H1 (cell line): ENCODE measurements at regions not wholly inside any gene's neighbourhood (a gene's known extent, or its start where the extent isn't known, plus 50 kb on each side); places are given as distances from the start of the nearest gene placed in this dataset.

Experiments used
- EP300 ChIP-seq, 2 experiments: IDR thresholded peaks; 1 replicate in 1 of 2; 2 replicates in 1 of 2; pipeline ENCODE4 v1.6.1; 2011 to 2012; ENCODE audit warnings: low read depth in 2 of 2, low read length in 2 of 2, mild to moderate bottlenecking in 2 of 2, borderline replicate concordance in 1 of 2, inconsistent platforms in 1 of 2, moderate library complexity in 1 of 2
- EZH2 ChIP-seq: fragments of 200-600 bp; sonication (generic); IDR thresholded peaks from 2 replicates; pipeline ENCODE4 v1.7.1; 2012; ENCODE audit warnings: low read depth, mild to moderate bottlenecking, moderate library complexity, low read length, inconsistent platforms; ENCODE audit not compliant: severe bottlenecking
- GABPA ChIP-seq: IDR thresholded peaks from 2 replicates; pipeline ENCODE4 v1.6.1; 2011; ENCODE audit warnings: mild to moderate bottlenecking, low read length, moderate library complexity, borderline replicate concordance; ENCODE audit not compliant: insufficient read depth
- JUN ChIP-seq: IDR thresholded peaks from 2 replicates; pipeline ENCODE4 v1.6.1; 2011; ENCODE audit warnings: low read depth, mild to moderate bottlenecking, improper control_type of control experiment, low read length
- KDM4A ChIP-seq: IDR thresholded peaks from one replicate; pipeline ENCODE4 v1.7.1; 2012; ENCODE audit warnings: low read depth, mild to moderate bottlenecking, moderate library complexity, low read length, inconsistent platforms; ENCODE audit not compliant: severe bottlenecking
- PHF8 ChIP-seq: fragments of 200-600 bp; sonication (generic); conservative IDR thresholded peaks from 2 replicates; pipeline ENCODE4 v1.7.1; 2012; ENCODE audit warnings: low read depth, mild to moderate bottlenecking, inconsistent platforms, low read length, moderate library complexity
- POLR2AphosphoS5 ChIP-seq: IDR thresholded peaks from 2 replicates; pipeline ENCODE4 v1.6.1; 2011; ENCODE audit warnings: low read depth, low read length
- RAD21 ChIP-seq, 2 experiments: IDR thresholded peaks in 1 of 2; conservative IDR thresholded peaks in 1 of 2; 2 replicates each; pipeline ENCODE4 v1.6.1; 2011; ENCODE audit warnings: low read depth in 2 of 2, low read length in 2 of 2, improper control_type of control experiment in 1 of 2, inconsistent platforms in 1 of 2, mild to moderate bottlenecking in 1 of 2, moderate library complexity in 1 of 2
- SIN3A ChIP-seq, 2 experiments: IDR thresholded peaks in 1 of 2; conservative IDR thresholded peaks in 1 of 2; 2 replicates each; pipeline ENCODE4 v1.6.1; 2011 to 2012; ENCODE audit warnings: low read length in 2 of 2, improper control_type of control experiment in 1 of 2, low read depth in 1 of 2, mild to moderate bottlenecking in 1 of 2
- SP4 ChIP-seq: IDR thresholded peaks from 2 replicates; pipeline ENCODE4 v1.6.1; 2012; ENCODE audit warnings: low read length, inconsistent platforms
- TEAD4 ChIP-seq: IDR thresholded peaks from 2 replicates; pipeline ENCODE4 v1.6.1; 2012; ENCODE audit warnings: low read depth, low read length, inconsistent platforms, mixed read lengths
- TF ChIP-seq, protein P1 (sequence below): IDR thresholded peaks from 2 replicates; pipeline ENCODE4 v1.6.1; 2011; ENCODE audit warnings: low read length, improper control_type of control experiment
- TF ChIP-seq, protein P2 (sequence below), 3 experiments: IDR thresholded peaks; 1 replicate in 2 of 3; 2 replicates in 1 of 3; pipeline versions ENCODE4 v1.5.1 to v1.6.1; 2011; ENCODE audit warnings: low read length in 3 of 3, mild to moderate bottlenecking in 3 of 3, inconsistent platforms in 2 of 3, low read depth in 1 of 3, moderate library complexity in 1 of 3; ENCODE audit not compliant: insufficient read depth in 1 of 3; ENCODE audit errors: control extremely low read depth in 1 of 3
- TF ChIP-seq, protein P3 (sequence below): IDR thresholded peaks from 2 replicates; pipeline ENCODE4 v1.6.1; 2012; ENCODE audit warnings: inconsistent platforms

GRCh38 chr13:110809871-110810486 lies 96.5 kb downstream of the ING1 start:
- TF ChIP-seq, protein P1, sequence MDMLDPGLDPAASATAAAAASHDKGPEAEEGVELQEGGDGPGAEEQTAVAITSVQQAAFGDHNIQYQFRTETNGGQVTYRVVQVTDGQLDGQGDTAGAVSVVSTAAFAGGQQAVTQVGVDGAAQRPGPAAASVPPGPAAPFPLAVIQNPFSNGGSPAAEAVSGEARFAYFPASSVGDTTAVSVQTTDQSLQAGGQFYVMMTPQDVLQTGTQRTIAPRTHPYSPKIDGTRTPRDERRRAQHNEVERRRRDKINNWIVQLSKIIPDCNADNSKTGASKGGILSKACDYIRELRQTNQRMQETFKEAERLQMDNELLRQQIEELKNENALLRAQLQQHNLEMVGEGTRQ: no peak
- no peak for TF ChIP-seq EP300 (IDR thresholded peaks at IDR 0.05; ENCODE audit: borderline replicate concordance in 1 of 2, low read depth in 2 of 2, low read length in 2 of 2)
- TF ChIP-seq, protein P2, sequence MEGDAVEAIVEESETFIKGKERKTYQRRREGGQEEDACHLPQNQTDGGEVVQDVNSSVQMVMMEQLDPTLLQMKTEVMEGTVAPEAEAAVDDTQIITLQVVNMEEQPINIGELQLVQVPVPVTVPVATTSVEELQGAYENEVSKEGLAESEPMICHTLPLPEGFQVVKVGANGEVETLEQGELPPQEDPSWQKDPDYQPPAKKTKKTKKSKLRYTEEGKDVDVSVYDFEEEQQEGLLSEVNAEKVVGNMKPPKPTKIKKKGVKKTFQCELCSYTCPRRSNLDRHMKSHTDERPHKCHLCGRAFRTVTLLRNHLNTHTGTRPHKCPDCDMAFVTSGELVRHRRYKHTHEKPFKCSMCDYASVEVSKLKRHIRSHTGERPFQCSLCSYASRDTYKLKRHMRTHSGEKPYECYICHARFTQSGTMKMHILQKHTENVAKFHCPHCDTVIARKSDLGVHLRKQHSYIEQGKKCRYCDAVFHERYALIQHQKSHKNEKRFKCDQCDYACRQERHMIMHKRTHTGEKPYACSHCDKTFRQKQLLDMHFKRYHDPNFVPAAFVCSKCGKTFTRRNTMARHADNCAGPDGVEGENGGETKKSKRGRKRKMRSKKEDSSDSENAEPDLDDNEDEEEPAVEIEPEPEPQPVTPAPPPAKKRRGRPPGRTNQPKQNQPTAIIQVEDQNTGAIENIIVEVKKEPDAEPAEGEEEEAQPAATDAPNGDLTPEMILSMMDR (IDR thresholded peaks at IDR 0.05; ENCODE audit: control extremely low read depth in 1 of 3, insufficient read depth in 1 of 3, low read depth in 1 of 3, low read length in 3 of 3): no peak
- no peak for TF ChIP-seq SP4
- no peak for TF ChIP-seq KDM4A
- no peak for TF ChIP-seq POLR2AphosphoS5
- TF ChIP-seq GABPA: no peak
- TF ChIP-seq, protein P3, sequence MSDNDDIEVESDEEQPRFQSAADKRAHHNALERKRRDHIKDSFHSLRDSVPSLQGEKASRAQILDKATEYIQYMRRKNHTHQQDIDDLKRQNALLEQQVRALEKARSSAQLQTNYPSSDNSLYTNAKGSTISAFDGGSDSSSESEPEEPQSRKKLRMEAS: no peak
- no peak for TF ChIP-seq SIN3A (conservative IDR thresholded peaks at IDR 0.05 in 1 of 2, IDR thresholded peaks at IDR 0.05 in 1 of 2; ENCODE audit: low read depth in 1 of 2, low read length in 2 of 2)
- TF ChIP-seq RAD21 (IDR thresholded peaks at IDR 0.05 in 1 of 2, conservative IDR thresholded peaks at IDR 0.05 in 1 of 2; ENCODE audit: low read depth in 2 of 2, low read length in 2 of 2): no peak
- no peak for TF ChIP-seq PHF8
- TF ChIP-seq EZH2: no peak
- TF ChIP-seq TEAD4: no peak
- no peak for TF ChIP-seq JUN
